ENCODE measurements at regions not wholly inside any gene's neighbourhood (a gene's known extent, or its start where the extent isn't known, plus 50 kb on each side); places are given as distances from the start of the nearest gene placed in this dataset.

GRCh38 chr6:95071464-95071863 is 505.9 kb upstream of the MANEA start:
- DNase-seq (ENCODE audit: low read depth in 2 of 2), result no peak

DNA sequence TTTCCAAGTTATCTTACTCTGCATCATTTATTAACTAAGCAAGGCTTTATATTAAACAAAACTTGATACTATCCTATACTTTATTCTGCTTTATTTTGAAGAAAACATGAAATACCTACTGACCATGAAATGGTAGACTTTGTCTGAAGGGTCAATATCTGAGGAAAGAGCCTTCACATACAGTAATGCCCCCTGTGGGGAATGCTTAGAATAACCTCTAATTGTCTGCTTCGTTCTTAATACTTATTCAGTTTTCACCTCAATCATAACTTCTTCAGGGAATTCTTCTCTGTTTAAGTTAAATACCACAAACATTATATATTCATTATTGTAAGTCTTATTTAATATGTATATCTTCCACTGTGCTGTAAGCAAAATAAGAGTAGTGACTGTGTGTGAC is 498.9 kb upstream of the MANEA start:
- no peak for DNase-seq (ENCODE audit: low read depth in 2 of 2)

- DNase-seq (ENCODE audit: low read depth in 2 of 2), result no peak
These were observed 496.1 kb upstream of the MANEA start for GRCh38 chr6:95081231-95081630.

GRCh38 chr6:95081949-95082348 is 495.4 kb upstream of the MANEA start:
- no peak for DNase-seq (ENCODE audit: low read depth in 2 of 2)

- DNase-seq (ENCODE audit: low read depth in 2 of 2), result no peak
These were observed 493.8 kb upstream of the MANEA start for GRCh38 chr6:95083506-95083905.

DNA sequence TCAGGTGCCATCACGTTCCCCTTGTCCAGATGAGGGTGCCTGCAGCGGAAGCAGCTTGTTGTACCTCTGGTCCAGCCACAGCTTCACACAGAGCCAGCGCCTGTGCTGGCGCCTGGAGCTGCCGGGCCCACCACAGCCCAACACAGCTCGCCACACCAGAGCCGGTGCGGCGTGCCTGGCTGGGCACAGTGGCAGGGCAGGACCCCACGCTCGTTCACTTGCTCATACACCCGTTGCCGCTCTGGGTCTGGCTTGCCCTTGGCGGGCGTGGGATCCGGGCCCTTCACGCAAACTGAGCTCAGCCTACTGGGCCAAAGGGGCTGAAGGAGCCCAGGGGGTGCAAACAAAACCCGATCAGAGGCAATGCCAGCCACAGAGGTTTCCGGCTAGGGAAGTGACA is 492.5 kb upstream of the MANEA start:
- no peak for DNase-seq (ENCODE audit: low read depth in 2 of 2)

- peak; percentile 2 to 46 for DNase-seq (ENCODE audit: low read depth in 2 of 2)
These were observed 489.8 kb upstream of the MANEA start for GRCh38 chr6:95087394-95088097.

- peak; percentile 44 to 72 for DNase-seq (ENCODE audit: low read depth in 2 of 2)
These were observed 485.4 kb upstream of the MANEA start for GRCh38 chr6:95091823-95092436.

GRCh38 chr6:95093154-95093553 is 484.2 kb upstream of the MANEA start:
- no peak for DNase-seq (ENCODE audit: low read depth in 2 of 2)

DNA sequence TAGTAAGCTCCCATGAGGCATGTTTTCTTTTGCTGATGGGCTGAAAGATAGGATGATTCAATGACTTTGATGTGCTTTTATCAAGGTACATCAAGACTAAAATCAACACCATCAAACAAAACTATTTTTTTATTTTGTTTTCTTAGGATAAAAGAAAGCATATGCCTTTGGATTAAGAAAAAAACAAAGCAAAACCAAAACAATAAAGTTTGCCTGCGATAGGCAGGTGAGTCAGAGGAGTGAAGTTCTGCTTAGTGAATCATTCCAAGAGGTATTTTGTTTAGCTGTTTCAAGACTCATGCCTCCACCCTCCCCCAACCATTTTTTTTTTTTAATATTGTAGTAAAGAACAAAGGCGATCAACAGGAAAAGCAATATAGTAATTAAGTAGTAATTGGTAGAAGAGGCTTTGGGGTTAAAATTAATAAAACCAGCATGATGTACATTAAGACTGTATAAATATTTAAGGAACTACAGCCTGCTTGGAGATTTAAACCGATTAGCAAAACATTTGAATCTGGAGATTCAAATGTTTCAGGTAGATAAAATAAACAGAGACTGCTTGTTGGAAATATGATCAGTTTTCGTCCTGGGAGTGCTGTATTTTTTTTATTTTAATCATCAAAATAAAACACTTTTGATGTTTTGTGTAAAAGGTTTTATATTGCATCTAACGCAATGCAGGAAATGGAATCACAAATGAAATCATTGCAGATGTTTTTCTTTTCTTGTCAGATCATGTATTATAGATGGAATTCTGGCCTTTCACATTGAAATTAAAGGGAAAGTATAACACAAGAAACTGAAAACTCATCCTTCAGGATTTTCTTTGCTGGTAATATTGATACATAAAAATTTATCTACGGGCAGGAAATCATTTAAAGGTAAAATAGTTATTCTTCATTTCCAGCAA is 482.3 kb upstream of the MANEA start:
- peak in 1 of 2 donors; percentile 21 for DNase-seq (ENCODE audit: low read depth in 2 of 2)

- DNase-seq (ENCODE audit: low read depth in 2 of 2), result no peak
These were observed 481.5 kb upstream of the MANEA start for GRCh38 chr6:95095855-95096254.

DNA sequence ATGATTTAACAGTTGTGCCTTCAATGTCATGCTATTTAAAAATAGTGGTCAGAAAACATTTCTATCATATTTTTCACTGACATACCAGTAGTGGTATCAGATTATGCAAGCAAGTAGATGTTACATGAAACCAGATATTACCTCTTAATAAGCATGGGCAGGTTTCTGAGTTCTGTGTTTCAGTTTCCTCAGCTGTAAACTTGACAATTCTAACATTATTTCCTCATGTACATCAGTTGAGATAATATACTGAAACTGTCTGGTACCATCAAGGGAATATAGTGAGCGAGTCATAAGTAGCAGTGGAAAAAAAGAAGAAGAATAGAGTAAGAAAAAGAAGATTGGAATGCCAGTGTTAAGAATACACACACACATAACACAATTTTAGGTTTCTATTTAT is 477.9 kb upstream of the MANEA start:
- no peak for DNase-seq (ENCODE audit: low read depth in 2 of 2)

- no peak for DNase-seq (ENCODE audit: low read depth in 2 of 2)
These were observed 468.1 kb upstream of the MANEA start for GRCh38 chr6:95109212-95109611.

- no peak for DNase-seq (ENCODE audit: low read depth in 2 of 2)
These were observed 466.6 kb upstream of the MANEA start for GRCh38 chr6:95110767-95111166.

DNA sequence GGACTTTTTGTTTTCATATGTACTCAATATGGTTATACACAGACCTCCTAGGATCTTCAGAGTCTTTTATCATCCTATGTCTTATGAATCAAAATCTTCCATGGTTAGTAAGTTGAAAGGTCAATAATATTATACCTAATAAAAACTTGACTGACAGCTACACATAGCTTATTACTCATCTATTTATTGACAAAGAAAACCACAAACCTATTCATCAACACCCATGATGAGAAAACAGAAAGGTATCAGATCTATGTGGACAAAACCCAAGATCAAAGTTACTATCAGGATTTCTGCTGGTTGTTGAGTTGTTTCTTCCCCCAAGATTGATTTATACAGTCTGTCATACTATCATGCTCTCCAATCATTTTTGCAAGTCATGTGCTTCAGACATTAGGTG is 460.1 kb upstream of the MANEA start:
- no peak for DNase-seq (ENCODE audit: low read depth in 2 of 2)

DNA sequence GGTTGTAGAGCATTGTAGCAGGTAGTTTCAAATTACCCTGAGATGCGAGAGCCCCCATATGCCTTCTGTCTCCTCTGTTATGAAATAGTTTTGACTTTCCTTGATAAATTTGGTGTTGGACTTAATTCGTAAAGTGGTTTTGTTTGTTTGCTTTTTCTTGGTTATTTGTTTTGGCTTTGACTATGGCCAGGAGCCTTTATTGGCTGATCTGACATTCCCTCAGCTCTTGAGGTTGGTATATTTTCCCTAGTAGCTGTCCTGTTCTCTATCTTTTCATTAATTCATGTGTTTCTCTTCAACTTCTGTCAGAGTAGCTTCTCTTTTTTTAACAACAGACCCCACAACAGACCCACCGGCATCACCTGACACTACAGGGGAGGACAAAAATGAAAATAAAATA is 457.4 kb upstream of the MANEA start:
- DNase-seq (ENCODE audit: low read depth in 2 of 2), result no peak

DNA sequence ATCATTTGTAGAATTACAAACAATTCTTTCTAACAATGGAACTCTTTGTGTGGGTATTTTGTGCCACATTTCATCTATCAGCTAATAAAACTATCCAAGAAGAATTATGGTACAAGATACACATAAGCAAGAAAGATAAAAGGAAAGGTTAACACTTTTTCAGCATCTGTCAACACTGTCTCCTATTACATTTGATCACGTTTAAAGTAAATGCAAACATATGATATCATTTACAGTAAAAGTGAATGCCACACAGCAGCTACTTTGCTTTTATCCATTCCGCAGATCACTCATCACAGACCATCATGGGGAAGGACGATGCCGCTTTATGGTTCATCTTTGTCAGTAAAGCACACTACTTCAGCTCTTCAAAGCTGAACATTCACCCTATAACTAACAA is 456.4 kb upstream of the MANEA start:
- no peak for DNase-seq (ENCODE audit: low read depth in 2 of 2)

DNA sequence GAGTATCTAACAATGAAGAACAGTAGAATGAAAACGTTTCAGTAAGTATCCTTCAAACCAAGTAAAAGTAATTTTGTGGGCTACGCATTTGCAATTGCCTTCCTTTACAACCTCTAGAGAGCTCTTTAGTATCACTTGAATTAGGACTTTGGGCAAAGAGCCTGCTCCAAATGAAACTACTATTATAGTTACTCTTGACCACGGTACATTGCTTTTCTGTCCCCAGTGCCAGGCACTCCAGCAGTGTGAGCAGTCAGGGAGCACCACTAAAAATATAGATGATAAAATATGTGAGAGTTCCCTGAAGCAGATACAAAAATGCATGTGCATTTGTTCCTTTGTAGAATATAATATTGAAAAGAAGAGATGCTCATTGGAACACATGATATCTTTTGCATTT is 450.1 kb upstream of the MANEA start:
- no peak for DNase-seq (ENCODE audit: low read depth in 2 of 2)

GRCh38 chr6:95128439-95128838 is 448.9 kb upstream of the MANEA start:
- DNase-seq (ENCODE audit: low read depth in 2 of 2), result no peak

DNA sequence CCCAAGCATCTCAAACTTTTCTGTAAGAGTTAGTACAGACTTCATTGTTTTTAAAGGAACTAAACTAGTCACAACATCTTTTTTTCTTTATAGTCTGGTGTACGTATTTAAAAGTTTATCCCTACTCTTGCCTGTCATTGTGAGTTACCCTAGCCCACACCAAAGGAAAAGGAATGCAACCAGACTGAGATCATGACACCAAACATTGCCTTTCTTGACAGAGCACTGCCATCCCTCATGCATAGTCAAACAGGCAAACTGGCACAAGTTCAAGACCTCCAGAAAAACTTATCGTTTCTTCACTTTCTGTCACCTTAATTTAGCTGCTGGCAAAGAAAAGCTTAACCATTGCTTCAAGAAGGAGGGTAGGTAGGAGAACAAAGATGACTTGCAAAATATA is 448.4 kb upstream of the MANEA start:
- no peak for DNase-seq (ENCODE audit: low read depth in 2 of 2)

DNA sequence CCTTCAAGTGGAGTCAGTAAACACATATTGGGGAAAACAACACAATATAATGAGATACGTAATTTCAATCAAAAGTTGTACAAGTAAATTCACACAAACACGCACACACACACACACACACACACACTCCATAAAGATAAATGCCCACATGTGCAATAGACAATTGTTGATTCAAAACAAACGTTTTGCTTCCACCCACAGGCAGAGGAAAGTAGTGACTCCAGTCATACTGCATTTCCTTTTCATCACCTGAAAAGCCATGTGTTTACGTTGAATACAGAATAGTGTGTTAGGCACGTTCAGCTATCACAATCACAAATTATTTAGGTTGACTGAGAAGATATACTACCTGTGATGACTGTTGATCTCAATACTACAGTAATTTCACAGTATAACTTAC is 443.8 kb upstream of the MANEA start:
- DNase-seq (ENCODE audit: low read depth in 2 of 2), result peak in 1 of 2 donors; percentile 3

DNA sequence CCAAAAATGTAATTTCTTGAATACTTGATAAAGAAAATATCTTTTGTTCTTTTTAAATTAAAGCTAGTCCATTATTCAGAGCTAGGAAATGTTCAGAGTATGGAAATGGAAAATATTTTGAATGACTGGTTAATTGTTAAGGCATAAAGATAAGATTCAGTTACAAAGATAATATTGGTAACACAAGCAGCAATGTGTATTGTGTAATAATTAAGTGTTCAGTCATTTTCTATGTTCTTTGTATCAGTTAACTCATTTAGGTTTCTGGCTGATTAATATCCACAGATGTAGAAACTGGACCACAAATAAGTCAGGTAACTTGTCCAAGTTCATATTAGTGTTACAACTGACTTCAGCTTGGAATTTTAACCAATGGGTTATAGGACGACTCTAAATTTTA is 442.2 kb upstream of the MANEA start:
- DNase-seq (ENCODE audit: low read depth in 2 of 2), result no peak

DNA sequence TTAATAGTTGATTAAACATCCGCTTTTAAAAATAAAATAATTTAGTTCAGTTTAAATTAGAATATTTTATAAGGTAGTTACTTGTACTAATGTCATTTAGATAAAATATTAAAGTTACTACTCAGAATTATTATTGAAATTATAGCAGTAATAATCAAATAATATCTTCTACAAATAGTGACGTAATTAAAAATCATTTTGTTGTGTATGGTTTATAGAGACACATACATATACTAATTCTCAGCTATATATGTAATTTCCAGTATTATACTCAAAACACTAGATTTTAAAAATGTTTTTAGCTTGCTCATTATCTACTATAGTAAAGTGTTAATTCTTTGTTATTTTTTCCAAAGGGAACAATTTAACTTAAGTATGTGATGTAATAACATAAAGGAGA is 435.2 kb upstream of the MANEA start:
- no peak for DNase-seq (ENCODE audit: low read depth in 2 of 2)
